ENCODE measurements at regions not wholly inside any gene's neighbourhood (a gene's known extent, or its start where the extent isn't known, plus 50 kb on each side); places are given as distances from the start of the nearest gene placed in this dataset.
A peak's percentile ranks its signal among the peaks of the same experiment; 100 is the strongest.

DNA sequence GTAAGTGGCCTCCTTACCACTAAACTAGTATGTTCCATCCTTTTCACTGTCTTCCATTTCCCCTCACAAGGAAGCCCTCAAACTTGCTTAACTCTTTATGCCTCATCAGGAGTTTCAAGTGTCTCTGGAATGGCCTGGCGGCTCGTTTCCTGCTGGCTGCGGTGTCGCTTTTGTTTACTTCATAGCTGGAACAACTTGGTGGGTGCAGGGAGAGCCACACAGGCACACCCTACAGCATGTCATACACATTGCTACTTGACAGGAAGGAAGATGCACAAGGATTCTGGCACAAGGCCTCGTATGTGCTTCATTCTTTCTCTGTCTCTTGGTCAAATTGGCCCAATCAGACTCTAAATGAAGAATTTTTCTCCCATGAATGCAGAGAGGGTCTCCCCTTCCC lies 488.3 kb downstream of the FOXO1 start:
- no peak overlapping the region for H3K4me3 ChIP-seq
- peaks cover 0 to 3% (median 2%) of the 10 kb centered on the region in 4 donors for H3K4me1 ChIP-seq
- WGBS, 5 donors, result 73 to 86% (median 80%) methylated on average over 5 of the region's 5 CpGs
- H3K9me3 ChIP-seq, result no peaks in the 10 kb centered on the region
- TF ChIP-seq POLR2A (IDR thresholded peaks at IDR 0.05), result no peak
- no peak for TF ChIP-seq POLR2AphosphoS5 (IDR thresholded peaks at IDR 0.05)
- TF ChIP-seq EP300 (IDR thresholded peaks at IDR 0.05), result no peak
- TF ChIP-seq, protein P1, sequence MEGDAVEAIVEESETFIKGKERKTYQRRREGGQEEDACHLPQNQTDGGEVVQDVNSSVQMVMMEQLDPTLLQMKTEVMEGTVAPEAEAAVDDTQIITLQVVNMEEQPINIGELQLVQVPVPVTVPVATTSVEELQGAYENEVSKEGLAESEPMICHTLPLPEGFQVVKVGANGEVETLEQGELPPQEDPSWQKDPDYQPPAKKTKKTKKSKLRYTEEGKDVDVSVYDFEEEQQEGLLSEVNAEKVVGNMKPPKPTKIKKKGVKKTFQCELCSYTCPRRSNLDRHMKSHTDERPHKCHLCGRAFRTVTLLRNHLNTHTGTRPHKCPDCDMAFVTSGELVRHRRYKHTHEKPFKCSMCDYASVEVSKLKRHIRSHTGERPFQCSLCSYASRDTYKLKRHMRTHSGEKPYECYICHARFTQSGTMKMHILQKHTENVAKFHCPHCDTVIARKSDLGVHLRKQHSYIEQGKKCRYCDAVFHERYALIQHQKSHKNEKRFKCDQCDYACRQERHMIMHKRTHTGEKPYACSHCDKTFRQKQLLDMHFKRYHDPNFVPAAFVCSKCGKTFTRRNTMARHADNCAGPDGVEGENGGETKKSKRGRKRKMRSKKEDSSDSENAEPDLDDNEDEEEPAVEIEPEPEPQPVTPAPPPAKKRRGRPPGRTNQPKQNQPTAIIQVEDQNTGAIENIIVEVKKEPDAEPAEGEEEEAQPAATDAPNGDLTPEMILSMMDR (IDR thresholded peaks at IDR 0.05), result no peak
- no peak overlapping the region for H3K27ac ChIP-seq
- intact Hi-C loops (cut with DNase I; ENCODE audit: low total_unique reads), result no loop called here
- DNase-seq, result no peak
- H3K36me3 ChIP-seq, result no peaks in the 10 kb centered on the region
- H3K27me3 ChIP-seq, result peaks cover 0 to 6% (median 0%) of the 10 kb centered on the region in 3 donors

- intact Hi-C loops (cut with DNase I; ENCODE audit: low total_unique reads), result no loop called here
- TF ChIP-seq EP300 (IDR thresholded peaks at IDR 0.05), result no peak
- TF ChIP-seq, protein P1 (IDR thresholded peaks at IDR 0.05), result no peak
- no peak for TF ChIP-seq POLR2A (IDR thresholded peaks at IDR 0.05)
- WGBS, 5 donors, result 82 to 95% (median 91%) methylated on average over 3 of the region's 3 CpGs
Observed at GRCh38 chr13:40179445-40180281, 486.8 kb downstream of the FOXO1 start.

DNA sequence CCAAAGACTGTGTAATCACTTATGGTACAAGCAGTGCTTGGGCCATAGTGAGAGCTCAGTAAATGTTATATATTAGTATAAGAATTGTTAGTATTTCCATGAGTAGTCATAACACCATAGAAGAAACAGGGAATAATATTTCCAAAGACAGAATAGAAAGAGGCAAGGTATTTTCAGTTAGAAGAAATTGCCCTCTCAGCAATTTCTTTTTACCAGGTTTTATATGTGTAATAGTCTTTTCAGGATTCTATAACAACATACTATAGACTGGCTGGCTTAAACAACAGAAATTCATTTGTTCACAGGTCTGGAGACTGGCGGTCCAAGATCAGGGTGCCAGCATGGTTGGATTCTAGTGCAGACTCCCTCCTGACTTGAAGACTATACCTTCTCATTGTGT lies 485.7 kb downstream of the FOXO1 start:
- H3K36me3 ChIP-seq, result no peaks in the 10 kb centered on the region
- no peak for TF ChIP-seq POLR2A (IDR thresholded peaks at IDR 0.05)
- TF ChIP-seq, protein P1 (IDR thresholded peaks at IDR 0.05), result no peak
- TF ChIP-seq POLR2AphosphoS5 (IDR thresholded peaks at IDR 0.05), result no peak
- TF ChIP-seq EP300 (IDR thresholded peaks at IDR 0.05), result no peak
- intact Hi-C loops (cut with DNase I; ENCODE audit: low total_unique reads), result no loop called here
- DNase-seq, result no peak
- WGBS, 5 donors, result 88 to 100% (median 97%) methylated on average over 1 of the region's 1 CpG
- no peaks in the 10 kb centered on the region for H3K27me3 ChIP-seq
- H3K4me3 ChIP-seq, result no peak overlapping the region
- H3K9me3 ChIP-seq, result no peaks in the 10 kb centered on the region
- H3K4me1 ChIP-seq, result peaks cover 0 to 3% (median 2%) of the 10 kb centered on the region in 4 donors
- H3K27ac ChIP-seq, result peak overlapping the region in 3 of 5 donors; percentile 13 to 39 (median 38)

More at GRCh38 chr13:40179445-40180281, 486.8 kb downstream of the FOXO1 start:
- H3K27me3 ChIP-seq, result no peaks in the 10 kb centered on the region
- no peak overlapping the region for H3K4me3 ChIP-seq
- no peak overlapping the region for H3K27ac ChIP-seq
- no peaks in the 10 kb centered on the region for H3K36me3 ChIP-seq
- no peaks in the 10 kb centered on the region for H3K9me3 ChIP-seq
- peaks cover 0 to 3% (median 2%) of the 10 kb centered on the region in 4 donors for H3K4me1 ChIP-seq
- DNase-seq, result no peak

GRCh38 chr13:40181203-40181845 lies 485.1 kb downstream of the FOXO1 start:
- WGBS, 5 donors, result 56 to 75% (median 61%) methylated on average over 4 of the region's 4 CpGs
- DNase-seq, result peak in 1 of 2 donors; percentile 75
- Histone ChIP-seq H3K4me3 (no peak overlapping the region), H3K9me3 (no peaks in the 10 kb centered on the region), H3K27me3 (no peaks in the 10 kb centered on the region), H3K36me3 (no peaks in the 10 kb centered on the region), H3K4me1 (peaks cover 0 to 3% (median 2%) of the 10 kb centered on the region in 4 donors), H3K27ac (peak overlapping the region; percentile 13 to 62 (median 38))
- intact Hi-C loops (cut with DNase I; ENCODE audit: low total_unique reads), result no loop called here
- TF ChIP-seq POLR2A (IDR thresholded peaks at IDR 0.05), result no peak
- peak in 2 of 3 donors; percentile 80 to 90 for TF ChIP-seq POLR2AphosphoS5 (IDR thresholded peaks at IDR 0.05)
- TF ChIP-seq EP300 (IDR thresholded peaks at IDR 0.05), result no peak
